Muscle of leg (tissue), 3 donors: ENCODE measurements at regions not wholly inside any gene's neighbourhood (a gene's known extent, or its start where the extent isn't known, plus 50 kb on each side); places are given as distances from the start of the nearest gene placed in this dataset.

Experiments
- DNase-seq: peaks from one replicate; pipeline ENCODE4 v3.0.0; 2013
- H3K27ac ChIP-seq: one replicate; pipeline ENCODE4 v1.5.1; 2013; ENCODE audit warnings: mild to moderate bottlenecking, low read length, control low read depth
- H3K27me3 ChIP-seq: one replicate; pipeline ENCODE4 v1.6.1; 2013; ENCODE audit warnings: low read length; ENCODE audit not compliant: control insufficient read depth, insufficient read depth
- H3K36me3 ChIP-seq: one replicate; pipeline ENCODE4 v1.6.1; 2013; ENCODE audit warnings: low read length; ENCODE audit not compliant: control insufficient read depth, insufficient read depth
- H3K4me1 ChIP-seq: one replicate; pipeline ENCODE4 v1.6.1; 2013; ENCODE audit warnings: low read length; ENCODE audit not compliant: control insufficient read depth, insufficient read depth
- H3K4me3 ChIP-seq: one replicate; pipeline ENCODE4 v1.5.1; 2013; ENCODE audit warnings: low read length, control low read depth
- H3K9me3 ChIP-seq: replicated peaks from 2 replicates; pipeline ENCODE4 v1.6.1; 2013; ENCODE audit warnings: low read depth, low read length; ENCODE audit not compliant: control insufficient read depth
- WGBS: methylation state at CpG from one replicate; pipeline ENCODE4 v1.1.5; 2013; ENCODE audit warnings: missing lambda C conversion rate; ENCODE audit not compliant: insufficient coverage; 5-methylcytosine and 5-hydroxymethylcytosine counted together

GRCh38 chr12:115452751-115453281 lies 768.8 kb upstream of the TBX3 start:
- Histone ChIP-seq H3K36me3 (no peaks in the 10 kb centered on the region), H3K4me1 (no peaks in the 10 kb centered on the region), H3K27ac (no peak overlapping the region), H3K9me3 (no peaks in the 10 kb centered on the region), H3K27me3 (peaks cover 15% of the 10 kb centered on the region), H3K4me3 (no peak overlapping the region)
- DNase-seq = no peak
- 74% methylated on average over 8 of the region's 10 CpGs for WGBS

GRCh38 chr12:115451780-115452736 lies 768.1 kb upstream of the TBX3 start:
- Histone ChIP-seq H3K9me3 (no peaks in the 10 kb centered on the region), H3K4me3 (peak overlapping the region; percentile 24), H3K4me1 (no peaks in the 10 kb centered on the region), H3K27ac (no peak overlapping the region), H3K27me3 (peaks cover 15% of the 10 kb centered on the region), H3K36me3 (no peaks in the 10 kb centered on the region)
- peak; percentile 49 for DNase-seq
- 3% methylated on average over 59 of the region's 83 CpGs for WGBS

GRCh38 chr12:115451151-115451779 lies 767.3 kb upstream of the TBX3 start:
- Histone ChIP-seq H3K4me3 (peak overlapping the region; percentile 24), H3K36me3 (no peaks in the 10 kb centered on the region), H3K27ac (no peak overlapping the region), H3K27me3 (peaks cover 15% of the 10 kb centered on the region), H3K4me1 (no peaks in the 10 kb centered on the region), H3K9me3 (no peaks in the 10 kb centered on the region)
- no peak for DNase-seq
- WGBS = 36% methylated on average over 6 of the region's 12 CpGs

GRCh38 chr12:115450710-115451109 lies 766.7 kb upstream of the TBX3 start:
- H3K4me3 ChIP-seq = no peak overlapping the region
- 76% methylated on average over 6 of the region's 8 CpGs for WGBS
- H3K27ac ChIP-seq = no peak overlapping the region

GRCh38 chr12:115450017-115450416 lies 766.0 kb upstream of the TBX3 start:
- WGBS = 80% methylated on average over 1 of the region's 3 CpGs
- no peaks in the 10 kb centered on the region for H3K36me3 ChIP-seq
- no peaks in the 10 kb centered on the region for H3K9me3 ChIP-seq
- H3K4me1 ChIP-seq = no peaks in the 10 kb centered on the region
- peaks cover 15% of the 10 kb centered on the region for H3K27me3 ChIP-seq
- H3K27ac ChIP-seq = no peak overlapping the region
- no peak for DNase-seq
- no peak overlapping the region for H3K4me3 ChIP-seq

More at GRCh38 chr12:115450710-115451109, 766.7 kb upstream of the TBX3 start:
- Histone ChIP-seq H3K9me3 (no peaks in the 10 kb centered on the region), H3K27me3 (peaks cover 15% of the 10 kb centered on the region), H3K36me3 (no peaks in the 10 kb centered on the region), H3K4me1 (no peaks in the 10 kb centered on the region)
- no peak for DNase-seq

GRCh38 chr12:115449526-115449925 lies 765.6 kb upstream of the TBX3 start:
- 71% methylated on average over 2 of the region's 5 CpGs for WGBS

GRCh38 chr12:115444346-115444745 lies 760.4 kb upstream of the TBX3 start:
- Histone ChIP-seq H3K9me3 (no peaks in the 10 kb centered on the region), H3K27ac (no peak overlapping the region), H3K4me1 (no peaks in the 10 kb centered on the region), H3K27me3 (peaks cover 5% of the 10 kb centered on the region), H3K4me3 (no peak overlapping the region), H3K36me3 (no peaks in the 10 kb centered on the region)
- no CpG with 5 or more reads among the region's 1 CpG for WGBS
- peak; percentile 26 for DNase-seq

More at GRCh38 chr12:115449526-115449925, 765.6 kb upstream of the TBX3 start:
- Histone ChIP-seq H3K4me3 (no peak overlapping the region), H3K9me3 (no peaks in the 10 kb centered on the region), H3K27ac (no peak overlapping the region), H3K27me3 (peaks cover 15% of the 10 kb centered on the region), H3K4me1 (no peaks in the 10 kb centered on the region), H3K36me3 (no peaks in the 10 kb centered on the region)
- no peak for DNase-seq

- H3K4me1 ChIP-seq = no peaks in the 10 kb centered on the region
- WGBS = no CpG with 5 or more reads among the region's 4 CpGs
- DNase-seq = no peak
Observed at GRCh38 chr12:115443351-115443938, 759.5 kb upstream of the TBX3 start.

GRCh38 chr12:115440438-115440837 lies 756.5 kb upstream of the TBX3 start:
- 56% methylated on average over 2 of the region's 3 CpGs for WGBS
- H3K36me3 ChIP-seq = no peaks in the 10 kb centered on the region
- no peaks in the 10 kb centered on the region for H3K9me3 ChIP-seq
- H3K27me3 ChIP-seq = peaks cover 3% of the 10 kb centered on the region
- H3K4me1 ChIP-seq = peaks cover 5% of the 10 kb centered on the region
- no peak overlapping the region for H3K4me3 ChIP-seq
- peak; percentile 21 for DNase-seq
- no peak overlapping the region for H3K27ac ChIP-seq

More at GRCh38 chr12:115443351-115443938, 759.5 kb upstream of the TBX3 start:
- H3K36me3 ChIP-seq = no peaks in the 10 kb centered on the region
- H3K27me3 ChIP-seq = peaks cover 3% of the 10 kb centered on the region
- H3K4me3 ChIP-seq = no peak overlapping the region
- H3K27ac ChIP-seq = no peak overlapping the region
- H3K9me3 ChIP-seq = no peaks in the 10 kb centered on the region
